ENCODE measurements at regions not wholly inside any gene's neighbourhood (a gene's known extent, or its start where the extent isn't known, plus 50 kb on each side); places are given as distances from the start of the nearest gene placed in this dataset.
"Not testable (repeated sequence)": the region's sequence is repeated elsewhere in the genome, so short reads cannot be mapped to it uniquely, and the experiment has no call there.

- H3K27ac ChIP-seq, result no peak overlapping the region
- 65% methylated on average over 2 of the region's 3 CpGs for WGBS (ENCODE audit: insufficient coverage, low coverage, low lambda C conversion rate, missing lambda C conversion rate)
- TF ChIP-seq POLR2A (IDR thresholded peaks at IDR 0.05) (no peak), CTCF (IDR thresholded peaks at IDR 0.05) (no peak)
- H3K4me3 ChIP-seq, result no peak overlapping the region
- intact Hi-C loops (cut with DNase I), result no loop called here
- ATAC-seq (peak in 1 of 4 donors; percentile 23), DNase-seq (no peak)
- no peaks in the 10 kb centered on the region for H3K27me3 ChIP-seq
- no peaks in the 10 kb centered on the region for H3K36me3 ChIP-seq
- no peaks in the 10 kb centered on the region for H3K4me1 ChIP-seq
- H3K9me3 ChIP-seq, result no peaks in the 10 kb centered on the region
Measured at GRCh38 chr18:47669815-47670214, 260.6 kb downstream of the SMAD2 start.

GRCh38 chr18:47658498-47658897, 272.0 kb downstream of the SMAD2 start:
- intact Hi-C loops (cut with DNase I), result no loop called here
- H3K36me3 ChIP-seq, result no peaks in the 10 kb centered on the region
- H3K4me3 ChIP-seq, result no peak overlapping the region
- TF ChIP-seq CTCF (IDR thresholded peaks at IDR 0.05), result no peak
- no peak for TF ChIP-seq POLR2A (IDR thresholded peaks at IDR 0.05)
- no peak for ATAC-seq
- no peaks in the 10 kb centered on the region for H3K4me1 ChIP-seq
- DNase-seq, result no peak
- no peaks in the 10 kb centered on the region for H3K27me3 ChIP-seq
- no peak overlapping the region for H3K27ac ChIP-seq
- H3K9me3 ChIP-seq, result no peaks in the 10 kb centered on the region
- WGBS (ENCODE audit: insufficient coverage, low coverage, low lambda C conversion rate, missing lambda C conversion rate), result no CpG with 5 or more reads among the region's 2 CpGs

- no peaks in the 10 kb centered on the region for H3K36me3 ChIP-seq
- TF ChIP-seq POLR2A (IDR thresholded peaks at IDR 0.05) (no peak), CTCF (IDR thresholded peaks at IDR 0.05) (no peak)
- intact Hi-C loops (cut with DNase I), result no loop called here
- H3K4me1 ChIP-seq, result no peaks in the 10 kb centered on the region
- ATAC-seq (no peak), DNase-seq (no peak)
- H3K27me3 ChIP-seq, result no peaks in the 10 kb centered on the region
- H3K9me3 ChIP-seq, result no peaks in the 10 kb centered on the region
- no peak overlapping the region for H3K4me3 ChIP-seq
- no peak overlapping the region for H3K27ac ChIP-seq
Measured at GRCh38 chr18:47654988-47655387, 275.5 kb downstream of the SMAD2 start.

- ATAC-seq (no peak), DNase-seq (no peak)
- Histone ChIP-seq H3K4me1 (no peaks in the 10 kb centered on the region), H3K27ac (no peak overlapping the region), H3K9me3 (no peaks in the 10 kb centered on the region), H3K4me3 (no peak overlapping the region), H3K27me3 (no peaks in the 10 kb centered on the region), H3K36me3 (no peaks in the 10 kb centered on the region)
- intact Hi-C loops (cut with DNase I), result no loop called here
- 27% methylated on average over 1 of the region's 1 CpG for WGBS (ENCODE audit: insufficient coverage, low coverage, low lambda C conversion rate, missing lambda C conversion rate)
- no peak for TF ChIP-seq CTCF (IDR thresholded peaks at IDR 0.05)
- no peak for TF ChIP-seq POLR2A (IDR thresholded peaks at IDR 0.05)
Measured at GRCh38 chr18:47644896-47645295, 285.6 kb downstream of the SMAD2 start.

GRCh38 chr18:47637551-47637950, 292.9 kb downstream of the SMAD2 start:
- DNase-seq; H3K27ac ChIP-seq; ATAC-seq; H3K36me3 ChIP-seq; H3K4me3 ChIP-seq; intact Hi-C loops (cut with DNase I); H3K9me3 ChIP-seq; H3K4me1 ChIP-seq; H3K27me3 ChIP-seq: not testable (repeated sequence)
- WGBS (ENCODE audit: insufficient coverage, low coverage, low lambda C conversion rate, missing lambda C conversion rate), result no CpG with 5 or more reads among the region's 10 CpGs

Data from right lobe of liver (tissue), 6 donors.